ENCODE measurements at regions not wholly inside any gene's neighbourhood (a gene's known extent, or its start where the extent isn't known, plus 50 kb on each side); places are given as distances from the start of the nearest gene placed in this dataset.

DNA sequence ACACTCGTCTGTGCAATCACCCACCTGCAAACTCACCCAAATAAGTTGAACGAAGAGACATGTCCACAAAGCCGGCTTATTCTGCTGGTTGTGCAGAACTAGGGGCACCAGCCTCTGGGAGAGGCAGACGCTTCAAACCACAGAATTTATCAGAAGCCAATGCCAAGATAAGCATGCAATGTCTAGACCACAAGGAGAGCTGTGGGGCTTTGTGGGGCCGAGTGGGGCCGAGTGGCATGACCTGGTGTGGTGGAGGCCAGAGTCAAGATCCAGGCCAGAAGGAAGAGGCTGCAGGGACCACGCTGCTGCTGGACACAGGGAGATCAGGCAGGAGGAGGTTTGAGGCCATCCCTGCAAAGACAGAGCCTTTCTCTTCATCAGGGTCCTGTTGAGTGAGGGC, 259.0 kb downstream of the IRX2 start:
- no peak for DNase-seq (ENCODE audit: low read depth)

- DNase-seq (ENCODE audit: low read depth): no peak
Observed at GRCh38 chr5:2491846-2492245, 259.6 kb downstream of the IRX2 start.

GRCh38 chr5:2489306-2489705, 262.2 kb downstream of the IRX2 start:
- no peak for DNase-seq (ENCODE audit: low read depth)

- no peak for DNase-seq (ENCODE audit: low read depth)
Observed at GRCh38 chr5:2488593-2488992, 262.9 kb downstream of the IRX2 start.

- DNase-seq (ENCODE audit: low read depth): no peak
Observed at GRCh38 chr5:2487152-2487763, 264.2 kb downstream of the IRX2 start.

GRCh38 chr5:2486373-2486772, 265.1 kb downstream of the IRX2 start:
- no peak for DNase-seq (ENCODE audit: low read depth)

- no peak for DNase-seq (ENCODE audit: low read depth)
Observed at GRCh38 chr5:2482778-2483177, 268.7 kb downstream of the IRX2 start.

DNA sequence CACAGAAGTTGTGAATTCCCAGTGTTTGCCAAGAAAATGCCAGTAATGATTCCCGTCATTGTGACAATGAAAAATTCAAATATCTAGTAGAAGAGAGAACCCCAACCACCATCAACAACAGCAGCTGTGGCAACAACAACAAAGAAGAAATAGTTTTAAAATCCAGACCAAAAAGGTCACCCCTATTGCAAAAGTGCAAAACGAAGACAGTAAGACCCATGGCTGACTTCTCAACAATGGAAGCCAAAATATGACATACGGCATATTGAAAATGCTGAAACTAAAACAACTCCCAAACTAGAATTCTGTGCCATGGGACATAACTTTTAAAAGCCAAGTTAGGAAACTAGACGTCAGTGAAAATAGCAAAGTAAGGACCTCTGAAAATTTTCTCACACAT, 270.6 kb downstream of the IRX2 start:
- no peak for DNase-seq (ENCODE audit: low read depth)

DNA sequence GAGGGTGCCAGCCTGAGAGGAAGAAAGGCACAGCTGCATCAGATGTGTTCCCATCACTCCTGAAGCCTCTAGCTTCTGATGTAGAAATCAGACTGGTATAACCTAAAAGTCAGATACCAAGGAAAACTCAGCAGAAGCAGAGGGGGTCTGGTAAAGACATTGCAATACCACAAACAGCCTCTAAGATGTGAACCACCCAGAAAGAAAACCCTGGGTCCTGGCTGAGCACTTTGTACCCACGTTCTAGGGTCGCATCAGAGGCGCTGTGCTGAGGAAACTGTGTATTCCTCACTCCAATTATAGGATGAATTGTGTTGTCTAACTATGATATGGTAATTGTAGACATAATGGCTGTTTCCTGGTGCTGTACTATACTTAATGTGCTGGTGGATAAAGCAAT, 275.6 kb downstream of the IRX2 start:
- DNase-seq (ENCODE audit: low read depth): no peak

- DNase-seq (ENCODE audit: low read depth): no peak
Observed at GRCh38 chr5:2472670-2473069, 278.8 kb downstream of the IRX2 start.

DNA sequence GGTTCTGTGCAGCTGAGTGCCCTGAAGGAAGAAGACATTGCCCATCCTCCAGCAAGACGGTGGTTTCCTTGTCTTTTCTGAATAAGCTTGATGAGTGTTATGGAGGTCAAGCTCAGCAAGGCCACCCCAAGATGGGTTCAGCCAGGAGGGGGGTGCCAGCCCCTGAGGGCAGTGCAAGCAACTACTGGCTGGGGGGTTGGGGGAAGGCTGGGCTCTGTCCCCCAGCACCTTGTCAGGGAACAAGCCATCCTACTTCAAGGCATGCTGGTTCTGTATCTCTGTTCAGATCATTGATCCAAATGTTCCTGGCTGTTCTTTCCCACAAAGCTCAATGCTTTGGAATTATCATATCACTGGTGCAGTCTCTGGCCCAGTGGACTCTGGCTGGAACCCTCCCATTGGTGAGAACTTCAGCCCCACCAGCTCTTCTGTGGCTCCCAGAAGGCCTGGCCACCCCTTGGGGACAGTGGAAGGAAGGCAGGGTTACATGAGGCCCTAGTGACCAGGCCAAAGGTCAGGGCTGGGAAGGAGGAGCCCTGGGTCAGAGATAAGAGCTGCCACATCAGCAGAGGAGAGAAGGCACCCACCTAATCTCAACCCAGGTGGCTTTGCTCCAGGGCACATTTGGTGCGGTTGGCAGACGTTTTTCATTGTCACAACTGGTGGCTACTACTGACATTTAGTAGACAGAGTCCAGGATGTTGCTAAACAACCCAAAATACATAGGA, 280.2 kb downstream of the IRX2 start:
- DNase-seq (ENCODE audit: low read depth): no peak

DNA sequence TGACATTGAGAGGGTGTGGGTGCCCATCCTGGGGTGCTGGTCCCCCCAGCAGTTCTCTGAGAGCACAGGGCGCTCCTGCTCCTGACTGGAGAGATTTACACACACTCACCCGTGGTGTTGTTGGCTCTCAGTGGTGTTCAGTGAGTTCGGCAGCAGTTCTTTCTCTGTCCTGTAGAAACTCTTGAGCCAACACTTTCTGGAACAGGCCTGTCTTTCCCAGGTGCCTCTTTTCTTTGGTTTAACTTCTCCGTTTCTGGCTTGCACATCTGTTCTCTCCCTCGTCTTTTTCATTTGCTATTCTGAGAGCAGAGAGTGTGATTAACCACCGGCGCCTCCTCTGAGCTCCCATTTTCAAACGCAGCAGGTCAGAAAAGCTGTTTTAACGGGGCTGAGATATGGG, 284.5 kb downstream of the IRX2 start:
- no peak for DNase-seq (ENCODE audit: low read depth)

GRCh38 chr5:2465383-2465782, 286.1 kb downstream of the IRX2 start:
- no peak for DNase-seq (ENCODE audit: low read depth)

DNA sequence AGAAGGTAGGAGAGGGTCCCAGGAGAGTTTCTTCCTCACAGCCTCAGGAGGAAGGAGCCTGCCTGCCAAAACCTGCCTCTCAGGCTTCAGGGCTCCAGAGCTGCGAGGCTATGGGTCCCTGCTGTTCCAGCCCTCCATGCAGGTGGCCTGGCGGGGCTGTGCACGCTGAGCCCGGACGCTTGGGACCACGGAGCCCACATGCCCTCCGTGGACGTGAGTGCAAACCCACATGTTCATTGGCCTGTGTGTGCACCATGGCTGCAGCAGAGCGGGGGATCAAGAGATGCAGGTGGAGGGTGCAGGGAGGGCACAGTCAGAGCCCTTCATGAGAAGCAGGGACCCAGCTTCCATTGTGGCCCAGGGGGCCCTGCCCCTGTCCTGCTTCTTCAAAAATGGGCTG, 287.3 kb downstream of the IRX2 start:
- DNase-seq (ENCODE audit: low read depth): no peak

DNA sequence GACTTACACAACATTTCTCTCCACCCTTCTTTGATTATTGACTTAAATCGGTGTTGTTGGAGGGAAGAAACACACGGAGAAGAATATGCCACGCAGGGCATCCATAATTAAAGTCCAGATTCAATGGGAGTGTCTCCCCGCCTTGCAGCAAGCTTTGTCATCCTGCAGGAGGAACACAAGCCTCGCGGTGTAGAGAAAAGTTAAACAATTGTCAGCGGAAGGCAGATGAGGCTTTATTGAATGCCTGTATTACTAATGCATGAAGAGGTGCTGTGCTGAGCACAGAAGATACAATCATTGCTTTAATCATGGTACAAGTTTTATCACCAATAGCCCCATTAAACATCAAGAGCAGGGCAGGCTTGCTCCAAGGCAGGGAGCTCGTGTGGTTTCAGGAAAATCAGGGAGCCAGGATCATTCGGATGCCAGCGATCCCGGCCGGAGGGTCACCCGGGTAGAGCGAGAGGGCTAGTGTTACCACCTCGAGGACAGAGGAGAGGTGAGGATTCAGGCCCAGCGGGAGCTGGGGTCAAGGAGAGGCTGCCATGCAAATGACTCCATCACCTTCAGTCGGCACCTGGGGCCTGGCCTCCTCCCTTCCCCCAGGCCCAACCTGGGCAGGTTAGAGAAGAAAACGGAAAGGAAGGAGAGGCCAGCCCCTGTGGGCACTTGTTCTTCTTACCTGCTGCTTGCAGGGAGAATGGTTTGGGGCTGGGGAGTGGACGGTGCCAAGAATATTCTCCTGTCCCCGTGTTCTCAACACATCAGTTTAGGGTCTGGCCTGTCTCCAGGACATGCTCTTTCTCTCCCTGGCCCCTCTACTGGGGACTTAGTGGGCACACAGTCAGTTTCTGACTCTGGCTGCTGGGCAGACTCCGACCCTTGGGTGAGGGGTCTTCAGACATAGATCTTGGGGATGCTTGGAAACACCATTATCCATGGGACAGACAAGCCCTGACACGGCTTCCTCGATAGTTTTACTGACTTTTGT, 289.5 kb downstream of the IRX2 start:
- no peak for DNase-seq (ENCODE audit: low read depth)

GRCh38 chr5:2460098-2460497, 291.4 kb downstream of the IRX2 start:
- no peak for DNase-seq (ENCODE audit: low read depth)

DNA sequence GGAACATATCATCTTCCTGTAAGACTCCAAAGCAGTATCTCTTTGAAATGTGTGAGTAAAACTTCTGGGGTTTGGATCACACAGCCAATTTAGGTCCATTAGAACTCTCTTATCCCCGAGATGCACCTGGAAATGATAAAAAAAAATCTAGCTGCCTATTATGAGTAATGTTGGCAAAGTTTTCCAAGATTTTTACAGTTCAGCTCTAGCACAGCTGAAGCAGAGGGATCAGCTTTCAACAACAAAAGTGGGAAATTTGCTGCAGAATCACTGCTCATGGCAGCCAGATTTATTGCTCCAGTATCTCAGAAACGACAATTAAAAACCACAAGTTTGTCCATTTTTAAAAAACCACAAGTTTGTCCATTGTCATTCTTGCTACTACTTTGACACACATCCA, 292.2 kb downstream of the IRX2 start:
- DNase-seq (ENCODE audit: low read depth): no peak

GRCh38 chr5:2455878-2456277, 295.6 kb downstream of the IRX2 start:
- no peak for DNase-seq (ENCODE audit: low read depth)

- no peak for DNase-seq (ENCODE audit: low read depth)
Observed at GRCh38 chr5:2454876-2455275, 296.6 kb downstream of the IRX2 start.

GRCh38 chr5:2453781-2454180, 297.7 kb downstream of the IRX2 start:
- no peak for DNase-seq (ENCODE audit: low read depth)

GRCh38 chr5:2451100-2451499, 300.4 kb downstream of the IRX2 start:
- DNase-seq (ENCODE audit: low read depth): no peak

- DNase-seq (ENCODE audit: low read depth): no peak
Observed at GRCh38 chr5:2442496-2443354, 308.8 kb downstream of the IRX2 start.

Data from fibroblast of gingiva (primary cell).